ENCODE measurements at regions not wholly inside any gene's neighbourhood (a gene's known extent, or its start where the extent isn't known, plus 50 kb on each side); places are given as distances from the start of the nearest gene placed in this dataset.

DNA sequence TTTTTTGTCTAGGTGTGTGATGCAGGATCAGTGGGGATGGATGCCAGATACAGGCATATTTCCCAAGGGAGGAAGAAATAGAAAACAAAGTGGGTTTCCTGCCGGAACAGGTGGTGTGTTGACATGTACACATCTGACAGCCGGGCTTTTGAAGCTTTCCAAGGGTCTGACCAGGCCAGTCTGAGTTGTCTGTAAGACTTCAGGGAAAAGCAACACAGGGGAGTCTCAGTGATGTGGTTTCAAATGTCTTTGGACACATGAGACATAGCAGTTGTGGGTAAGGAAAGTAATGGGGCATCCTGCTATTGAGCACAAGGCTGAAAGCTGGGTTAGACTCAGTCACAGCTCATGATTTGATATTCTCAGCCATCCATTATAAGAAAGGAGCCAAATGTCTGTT, 274.9 kb downstream of the PIK3R1 start:
- TF ChIP-seq, protein P1, sequence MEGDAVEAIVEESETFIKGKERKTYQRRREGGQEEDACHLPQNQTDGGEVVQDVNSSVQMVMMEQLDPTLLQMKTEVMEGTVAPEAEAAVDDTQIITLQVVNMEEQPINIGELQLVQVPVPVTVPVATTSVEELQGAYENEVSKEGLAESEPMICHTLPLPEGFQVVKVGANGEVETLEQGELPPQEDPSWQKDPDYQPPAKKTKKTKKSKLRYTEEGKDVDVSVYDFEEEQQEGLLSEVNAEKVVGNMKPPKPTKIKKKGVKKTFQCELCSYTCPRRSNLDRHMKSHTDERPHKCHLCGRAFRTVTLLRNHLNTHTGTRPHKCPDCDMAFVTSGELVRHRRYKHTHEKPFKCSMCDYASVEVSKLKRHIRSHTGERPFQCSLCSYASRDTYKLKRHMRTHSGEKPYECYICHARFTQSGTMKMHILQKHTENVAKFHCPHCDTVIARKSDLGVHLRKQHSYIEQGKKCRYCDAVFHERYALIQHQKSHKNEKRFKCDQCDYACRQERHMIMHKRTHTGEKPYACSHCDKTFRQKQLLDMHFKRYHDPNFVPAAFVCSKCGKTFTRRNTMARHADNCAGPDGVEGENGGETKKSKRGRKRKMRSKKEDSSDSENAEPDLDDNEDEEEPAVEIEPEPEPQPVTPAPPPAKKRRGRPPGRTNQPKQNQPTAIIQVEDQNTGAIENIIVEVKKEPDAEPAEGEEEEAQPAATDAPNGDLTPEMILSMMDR (IDR thresholded peaks at IDR 0.05): no peak
- TF ChIP-seq, protein P2, sequence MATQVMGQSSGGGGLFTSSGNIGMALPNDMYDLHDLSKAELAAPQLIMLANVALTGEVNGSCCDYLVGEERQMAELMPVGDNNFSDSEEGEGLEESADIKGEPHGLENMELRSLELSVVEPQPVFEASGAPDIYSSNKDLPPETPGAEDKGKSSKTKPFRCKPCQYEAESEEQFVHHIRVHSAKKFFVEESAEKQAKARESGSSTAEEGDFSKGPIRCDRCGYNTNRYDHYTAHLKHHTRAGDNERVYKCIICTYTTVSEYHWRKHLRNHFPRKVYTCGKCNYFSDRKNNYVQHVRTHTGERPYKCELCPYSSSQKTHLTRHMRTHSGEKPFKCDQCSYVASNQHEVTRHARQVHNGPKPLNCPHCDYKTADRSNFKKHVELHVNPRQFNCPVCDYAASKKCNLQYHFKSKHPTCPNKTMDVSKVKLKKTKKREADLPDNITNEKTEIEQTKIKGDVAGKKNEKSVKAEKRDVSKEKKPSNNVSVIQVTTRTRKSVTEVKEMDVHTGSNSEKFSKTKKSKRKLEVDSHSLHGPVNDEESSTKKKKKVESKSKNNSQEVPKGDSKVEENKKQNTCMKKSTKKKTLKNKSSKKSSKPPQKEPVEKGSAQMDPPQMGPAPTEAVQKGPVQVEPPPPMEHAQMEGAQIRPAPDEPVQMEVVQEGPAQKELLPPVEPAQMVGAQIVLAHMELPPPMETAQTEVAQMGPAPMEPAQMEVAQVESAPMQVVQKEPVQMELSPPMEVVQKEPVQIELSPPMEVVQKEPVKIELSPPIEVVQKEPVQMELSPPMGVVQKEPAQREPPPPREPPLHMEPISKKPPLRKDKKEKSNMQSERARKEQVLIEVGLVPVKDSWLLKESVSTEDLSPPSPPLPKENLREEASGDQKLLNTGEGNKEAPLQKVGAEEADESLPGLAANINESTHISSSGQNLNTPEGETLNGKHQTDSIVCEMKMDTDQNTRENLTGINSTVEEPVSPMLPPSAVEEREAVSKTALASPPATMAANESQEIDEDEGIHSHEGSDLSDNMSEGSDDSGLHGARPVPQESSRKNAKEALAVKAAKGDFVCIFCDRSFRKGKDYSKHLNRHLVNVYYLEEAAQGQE (IDR thresholded peaks at IDR 0.05; ENCODE audit: insufficient read depth in 1 of 2, low read depth in 2 of 2, low read length in 1 of 2): no peak
- no peak for TF ChIP-seq POLR2AphosphoS5 (IDR thresholded peaks at IDR 0.05; ENCODE audit: low read depth, low read length)
